ENCODE measurements at regions not wholly inside any gene's neighbourhood (a gene's known extent, or its start where the extent isn't known, plus 50 kb on each side); places are given as distances from the start of the nearest gene placed in this dataset.
"Not testable (repeated sequence)": the region's sequence is repeated elsewhere in the genome, so short reads cannot be mapped to it uniquely, and the experiment has no call there.

GRCh38 chr3:20556661-20557060 is 370.7 kb upstream of the SGO1 start:
- in situ Hi-C loops (cut with MboI; ENCODE audit: low pct_unique_long_range_greater_than_20kb, low sequenced_read_pairs): no loop called here
- no peak for DNase-seq

- in situ Hi-C loops (cut with MboI; ENCODE audit: low pct_unique_long_range_greater_than_20kb, low sequenced_read_pairs): no loop called here
- no peak for DNase-seq
Observed at GRCh38 chr3:20552605-20553275, 366.7 kb upstream of the SGO1 start.

GRCh38 chr3:20547361-20548269 is 361.6 kb upstream of the SGO1 start:
- in situ Hi-C loops (cut with MboI; ENCODE audit: low pct_unique_long_range_greater_than_20kb, low sequenced_read_pairs): not testable (repeated sequence)

GRCh38 chr3:20546636-20547035 is 360.6 kb upstream of the SGO1 start:
- DNase-seq: no peak
- in situ Hi-C loops (cut with MboI; ENCODE audit: low pct_unique_long_range_greater_than_20kb, low sequenced_read_pairs): no loop called here

More at GRCh38 chr3:20547361-20548269, 361.6 kb upstream of the SGO1 start:
- DNase-seq: not testable (repeated sequence)

GRCh38 chr3:20543535-20544226 is 357.7 kb upstream of the SGO1 start:
- in situ Hi-C loops (cut with MboI; ENCODE audit: low pct_unique_long_range_greater_than_20kb, low sequenced_read_pairs): no loop called here
- DNase-seq: no peak

GRCh38 chr3:20540066-20540465 is 354.1 kb upstream of the SGO1 start:
- no peak for DNase-seq
- in situ Hi-C loops (cut with MboI; ENCODE audit: low pct_unique_long_range_greater_than_20kb, low sequenced_read_pairs): no loop called here

- no peak for DNase-seq
- in situ Hi-C loops (cut with MboI; ENCODE audit: low pct_unique_long_range_greater_than_20kb, low sequenced_read_pairs): no loop called here
Observed at GRCh38 chr3:20539666-20540065, 353.7 kb upstream of the SGO1 start.

- DNase-seq: no peak
- in situ Hi-C loops (cut with MboI; ENCODE audit: low pct_unique_long_range_greater_than_20kb, low sequenced_read_pairs): no loop called here
Observed at GRCh38 chr3:20537234-20537633, 351.2 kb upstream of the SGO1 start.

- no peak for DNase-seq
- in situ Hi-C loops (cut with MboI; ENCODE audit: low pct_unique_long_range_greater_than_20kb, low sequenced_read_pairs): no loop called here
Observed at GRCh38 chr3:20529911-20530310, 343.9 kb upstream of the SGO1 start.

- no peak for DNase-seq
- in situ Hi-C loops (cut with MboI; ENCODE audit: low pct_unique_long_range_greater_than_20kb, low sequenced_read_pairs): no loop called here
Observed at GRCh38 chr3:20528180-20528770, 342.3 kb upstream of the SGO1 start.

GRCh38 chr3:20527368-20527767 is 341.4 kb upstream of the SGO1 start:
- in situ Hi-C loops (cut with MboI; ENCODE audit: low pct_unique_long_range_greater_than_20kb, low sequenced_read_pairs): no loop called here
- no peak for DNase-seq

GRCh38 chr3:20524328-20524727 is 338.3 kb upstream of the SGO1 start:
- in situ Hi-C loops (cut with MboI; ENCODE audit: low pct_unique_long_range_greater_than_20kb, low sequenced_read_pairs): no loop called here

GRCh38 chr3:20523293-20523692 is 337.3 kb upstream of the SGO1 start:
- in situ Hi-C loops (cut with MboI; ENCODE audit: low pct_unique_long_range_greater_than_20kb, low sequenced_read_pairs): no loop called here
- no peak for DNase-seq

More at GRCh38 chr3:20524328-20524727, 338.3 kb upstream of the SGO1 start:
- DNase-seq: no peak

- DNase-seq; in situ Hi-C loops (cut with MboI; ENCODE audit: low pct_unique_long_range_greater_than_20kb, low sequenced_read_pairs): not testable (repeated sequence)
Observed at GRCh38 chr3:20517316-20517715, 331.3 kb upstream of the SGO1 start.

- in situ Hi-C loops (cut with MboI; ENCODE audit: low pct_unique_long_range_greater_than_20kb, low sequenced_read_pairs): no loop called here
- no peak for DNase-seq
Observed at GRCh38 chr3:20516311-20516710, 330.3 kb upstream of the SGO1 start.

GRCh38 chr3:20515834-20516233 is 329.8 kb upstream of the SGO1 start:
- DNase-seq: no peak
- in situ Hi-C loops (cut with MboI; ENCODE audit: low pct_unique_long_range_greater_than_20kb, low sequenced_read_pairs): no loop called here

- peak; percentile 49 for DNase-seq
- in situ Hi-C loops (cut with MboI; ENCODE audit: low pct_unique_long_range_greater_than_20kb, low sequenced_read_pairs): no loop called here
Observed at GRCh38 chr3:20511863-20512505, 326.0 kb upstream of the SGO1 start.

GRCh38 chr3:20510396-20510795 is 324.4 kb upstream of the SGO1 start:
- in situ Hi-C loops (cut with MboI; ENCODE audit: low pct_unique_long_range_greater_than_20kb, low sequenced_read_pairs): no loop called here
- DNase-seq: no peak
